Thyroid gland (tissue), 4 donors: ENCODE measurements at regions not wholly inside any gene's neighbourhood (a gene's known extent, or its start where the extent isn't known, plus 50 kb on each side); places are given as distances from the start of the nearest gene placed in this dataset.
A peak's percentile ranks its signal among the peaks of the same experiment; 100 is the strongest.

ENCODE experiments used
- POLR2A ChIP-seq, 2 donors: fragments of 450-650 bp; IDR thresholded peaks; one replicate each; pipeline ENCODE4 v1.6.1; 2017; ENCODE audit warnings: antibody characterized with exemption in 2 of 2, mild to moderate bottlenecking in 2 of 2, moderate library complexity in 1 of 2
- TF ChIP-seq, protein P1 (sequence below), 6 experiments: fragments of 200-600 bp in 3 of 6; fragments of 450-650 bp in 3 of 6; sonication (generic) in 3 of 6; IDR thresholded peaks; one replicate each; pipeline ENCODE4 v1.5.1; 2016 to 2019; ENCODE audit warnings: antibody characterized with exemption in 6 of 6, mild to moderate bottlenecking in 2 of 6, inconsistent platforms in 1 of 6, moderate library complexity in 1 of 6

DNA sequence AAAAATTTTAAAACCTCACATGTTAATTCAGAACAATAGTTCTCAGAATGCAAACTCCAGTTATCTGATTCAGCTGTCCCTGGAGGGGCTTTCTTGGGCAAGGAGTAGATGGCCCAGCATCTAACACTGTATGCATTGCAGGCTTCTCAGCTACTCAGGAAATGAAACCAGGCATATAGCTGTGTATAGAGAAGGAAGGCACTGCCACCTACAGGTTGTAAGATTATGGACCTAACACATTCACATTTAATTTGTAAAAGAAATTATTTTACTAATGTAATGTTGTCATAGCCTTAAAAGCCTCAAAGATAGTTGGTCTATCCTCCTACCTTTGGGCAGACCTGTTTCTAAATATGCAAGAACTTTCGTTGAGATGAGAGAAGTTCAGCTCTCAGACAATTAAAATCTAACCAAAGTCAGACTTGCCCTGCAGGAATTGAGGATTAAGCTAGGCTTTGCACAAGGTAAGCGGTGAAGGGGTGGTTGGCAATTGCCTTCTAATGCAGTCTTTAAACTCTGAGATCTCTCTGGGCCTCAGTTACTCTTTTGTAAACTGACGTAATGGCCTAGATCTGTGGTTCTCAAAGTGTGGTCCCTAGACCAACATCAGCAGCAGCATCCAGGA is 132.8 kb upstream of the SLC24A5 start:
- TF ChIP-seq, protein P1, sequence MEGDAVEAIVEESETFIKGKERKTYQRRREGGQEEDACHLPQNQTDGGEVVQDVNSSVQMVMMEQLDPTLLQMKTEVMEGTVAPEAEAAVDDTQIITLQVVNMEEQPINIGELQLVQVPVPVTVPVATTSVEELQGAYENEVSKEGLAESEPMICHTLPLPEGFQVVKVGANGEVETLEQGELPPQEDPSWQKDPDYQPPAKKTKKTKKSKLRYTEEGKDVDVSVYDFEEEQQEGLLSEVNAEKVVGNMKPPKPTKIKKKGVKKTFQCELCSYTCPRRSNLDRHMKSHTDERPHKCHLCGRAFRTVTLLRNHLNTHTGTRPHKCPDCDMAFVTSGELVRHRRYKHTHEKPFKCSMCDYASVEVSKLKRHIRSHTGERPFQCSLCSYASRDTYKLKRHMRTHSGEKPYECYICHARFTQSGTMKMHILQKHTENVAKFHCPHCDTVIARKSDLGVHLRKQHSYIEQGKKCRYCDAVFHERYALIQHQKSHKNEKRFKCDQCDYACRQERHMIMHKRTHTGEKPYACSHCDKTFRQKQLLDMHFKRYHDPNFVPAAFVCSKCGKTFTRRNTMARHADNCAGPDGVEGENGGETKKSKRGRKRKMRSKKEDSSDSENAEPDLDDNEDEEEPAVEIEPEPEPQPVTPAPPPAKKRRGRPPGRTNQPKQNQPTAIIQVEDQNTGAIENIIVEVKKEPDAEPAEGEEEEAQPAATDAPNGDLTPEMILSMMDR (IDR thresholded peaks at IDR 0.05), result peak in 5 of 6 experiments; percentile 26 to 78 (median 70)
- TF ChIP-seq POLR2A (IDR thresholded peaks at IDR 0.05), result no peak
